Upper lobe of right lung (tissue), 1 donor: ENCODE measurements at regions not wholly inside any gene's neighbourhood (a gene's known extent, or its start where the extent isn't known, plus 50 kb on each side); places are given as distances from the start of the nearest gene placed in this dataset.
"Not testable (repeated sequence)": the region's sequence is repeated elsewhere in the genome, so short reads cannot be mapped to it uniquely, and the experiment has no call there.

ENCODE experiments used
- ATAC-seq: fragments of 200-7000 bp; cut with Tn5 transposase; one replicate; pipeline ENCODE4 v1.9.1; 2020; ENCODE audit warnings: mild to moderate bottlenecking, moderate library complexity
- DNase-seq: peaks from one replicate; pipeline ENCODE4 v3.0.0-alpha.2; 2020
- H3K27ac ChIP-seq: fragments of 200-600 bp; one replicate; pipeline ENCODE4 v1.8.0; 2022
- H3K27me3 ChIP-seq: fragments of 200-600 bp; one replicate; pipeline ENCODE4 v1.8.0; 2022; ENCODE audit warnings: mild to moderate bottlenecking
- H3K36me3 ChIP-seq: fragments of 200-600 bp; one replicate; pipeline ENCODE4 v1.8.0; 2022
- H3K4me1 ChIP-seq: fragments of 200-600 bp; one replicate; pipeline ENCODE4 v1.8.0; 2022
- H3K4me3 ChIP-seq: fragments of 200-600 bp; one replicate; pipeline ENCODE4 v1.8.0; 2022; ENCODE audit warnings: mild to moderate bottlenecking
- H3K9me3 ChIP-seq: fragments of 200-600 bp; one replicate; pipeline ENCODE4 v1.8.0; 2022
- intact Hi-C: fragments of 100-400 bp; cut with DNase I; formaldehyde crosslinking; loops from one replicate; pipeline ENCODE4 v1.11.0; 2022
- TF ChIP-seq, protein P1 (sequence below): fragments of 200-600 bp; IDR thresholded peaks from one replicate; pipeline ENCODE4 v1.8.0; 2022; ENCODE audit warnings: antibody characterized with exemption
- donor health status: DM: no; HTN: yes; CAD: no; lungs with severe emphysema.

DNA sequence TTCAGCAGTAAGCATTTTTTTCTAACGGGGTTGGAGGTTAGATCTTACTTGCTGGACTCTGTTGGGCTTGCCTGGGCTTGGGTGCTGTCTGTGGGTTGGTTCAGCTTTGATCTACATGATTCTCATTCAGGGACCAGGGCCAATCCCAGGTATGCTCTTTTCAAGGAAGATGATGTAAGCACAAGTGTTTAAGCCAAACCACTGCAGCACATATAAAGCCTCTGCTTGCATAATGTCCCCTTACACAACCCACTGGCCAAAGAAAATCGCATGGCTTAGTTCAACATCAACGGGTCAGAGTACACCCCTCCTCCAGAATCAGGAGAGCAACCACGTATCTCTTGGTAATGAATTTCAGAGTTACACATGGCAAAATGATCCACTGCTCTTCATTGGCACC is 83.9 kb downstream of the DNAJB9 start:
- H3K9me3 ChIP-seq, result no peaks in the 10 kb centered on the region
- intact Hi-C loops, result no loop called here
- no peak for DNase-seq
- ATAC-seq, result peak; percentile 60
- no peaks in the 10 kb centered on the region for H3K27me3 ChIP-seq
- TF ChIP-seq, protein P1, sequence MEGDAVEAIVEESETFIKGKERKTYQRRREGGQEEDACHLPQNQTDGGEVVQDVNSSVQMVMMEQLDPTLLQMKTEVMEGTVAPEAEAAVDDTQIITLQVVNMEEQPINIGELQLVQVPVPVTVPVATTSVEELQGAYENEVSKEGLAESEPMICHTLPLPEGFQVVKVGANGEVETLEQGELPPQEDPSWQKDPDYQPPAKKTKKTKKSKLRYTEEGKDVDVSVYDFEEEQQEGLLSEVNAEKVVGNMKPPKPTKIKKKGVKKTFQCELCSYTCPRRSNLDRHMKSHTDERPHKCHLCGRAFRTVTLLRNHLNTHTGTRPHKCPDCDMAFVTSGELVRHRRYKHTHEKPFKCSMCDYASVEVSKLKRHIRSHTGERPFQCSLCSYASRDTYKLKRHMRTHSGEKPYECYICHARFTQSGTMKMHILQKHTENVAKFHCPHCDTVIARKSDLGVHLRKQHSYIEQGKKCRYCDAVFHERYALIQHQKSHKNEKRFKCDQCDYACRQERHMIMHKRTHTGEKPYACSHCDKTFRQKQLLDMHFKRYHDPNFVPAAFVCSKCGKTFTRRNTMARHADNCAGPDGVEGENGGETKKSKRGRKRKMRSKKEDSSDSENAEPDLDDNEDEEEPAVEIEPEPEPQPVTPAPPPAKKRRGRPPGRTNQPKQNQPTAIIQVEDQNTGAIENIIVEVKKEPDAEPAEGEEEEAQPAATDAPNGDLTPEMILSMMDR, result no peak
- no peak overlapping the region for H3K4me3 ChIP-seq
- no peaks in the 10 kb centered on the region for H3K36me3 ChIP-seq
- no peak overlapping the region for H3K27ac ChIP-seq
- no peaks in the 10 kb centered on the region for H3K4me1 ChIP-seq

DNA sequence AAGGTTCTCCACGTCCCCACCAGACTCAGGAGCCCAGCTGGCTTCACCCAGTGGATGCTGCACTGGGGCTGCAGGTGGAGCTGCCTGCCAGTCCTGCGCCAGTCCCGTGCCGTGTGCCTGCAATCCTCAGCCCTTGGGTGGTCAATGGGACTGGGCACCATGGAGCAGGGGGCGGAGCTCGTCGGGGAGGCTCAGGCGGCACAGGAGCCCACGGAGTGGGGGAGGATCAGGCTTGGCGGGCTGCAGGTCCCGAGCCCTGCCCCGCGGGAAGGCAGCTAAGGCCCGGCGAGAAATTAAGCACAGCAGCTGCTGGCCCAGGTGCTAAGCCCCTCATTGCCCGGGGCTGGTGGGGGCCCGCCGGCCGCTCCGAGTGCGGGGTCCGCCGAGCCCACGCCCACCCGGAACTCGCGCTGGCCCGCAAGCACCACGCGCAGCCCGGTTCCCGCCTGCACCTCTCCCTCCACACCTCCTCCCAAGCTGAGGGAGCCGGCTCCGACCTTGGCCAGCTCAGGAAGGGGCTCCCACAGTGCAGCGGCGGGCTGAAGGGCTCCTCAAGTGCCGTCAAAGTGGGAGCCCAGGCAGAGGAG is 87.6 kb downstream of the DNAJB9 start:
- H3K27ac ChIP-seq, intact Hi-C loops, H3K27me3 ChIP-seq, ATAC-seq, H3K4me1 ChIP-seq, H3K9me3 ChIP-seq, H3K36me3 ChIP-seq, H3K4me3 ChIP-seq, DNase-seq: not testable (repeated sequence)

DNA sequence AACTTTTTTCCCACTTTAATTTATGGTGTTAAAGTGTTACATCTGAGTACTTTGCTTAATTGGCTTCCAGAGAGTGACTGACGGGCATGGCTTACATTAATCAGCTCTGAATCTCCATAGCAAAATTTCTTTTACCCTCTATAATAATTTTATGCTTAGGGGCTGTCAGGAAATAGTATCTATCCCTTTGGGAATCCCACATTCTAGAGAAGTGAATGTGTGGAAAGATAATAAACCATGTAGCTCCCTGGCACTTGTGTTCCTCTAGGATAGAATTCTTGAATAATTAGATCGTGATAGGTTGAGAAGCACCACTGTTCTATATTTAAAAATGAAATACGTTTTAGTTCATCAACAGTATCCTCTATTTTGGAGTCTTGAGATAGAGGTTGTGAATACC is 89.6 kb downstream of the DNAJB9 start:
- ATAC-seq, result no peak
- Histone ChIP-seq H3K4me1 (no peaks in the 10 kb centered on the region), H3K9me3 (no peaks in the 10 kb centered on the region), H3K36me3 (no peaks in the 10 kb centered on the region), H3K27ac (no peak overlapping the region), H3K27me3 (peaks cover 3% of the 10 kb centered on the region), H3K4me3 (no peak overlapping the region)
- DNase-seq, result no peak
- TF ChIP-seq, protein P1, result no peak
- intact Hi-C loops, result no loop called here

DNA sequence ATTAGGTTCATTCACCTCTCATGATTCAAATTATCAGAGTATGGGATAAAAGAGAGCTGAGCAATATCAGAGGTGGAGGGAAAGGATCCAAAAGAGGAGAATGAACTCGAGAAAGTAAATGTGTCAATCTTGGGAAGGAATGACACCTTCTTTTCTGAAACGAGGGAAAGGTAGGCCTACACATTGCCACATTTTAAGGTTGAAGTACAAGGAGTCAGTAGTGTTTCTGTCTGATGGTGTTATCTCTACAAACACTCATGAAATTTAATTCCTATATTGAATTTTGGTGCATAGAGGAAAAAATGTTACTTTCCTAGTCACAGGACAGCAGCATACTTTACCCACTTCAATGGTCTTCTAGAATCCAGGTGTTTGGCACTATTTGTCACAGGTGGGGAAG is 90.2 kb downstream of the DNAJB9 start:
- H3K27me3 ChIP-seq, result peaks cover 4% of the 10 kb centered on the region
- DNase-seq (no peak), ATAC-seq (no peak)
- H3K4me1 ChIP-seq, result no peaks in the 10 kb centered on the region
- no peak overlapping the region for H3K27ac ChIP-seq
- H3K9me3 ChIP-seq, result no peaks in the 10 kb centered on the region
- intact Hi-C loops, result no loop called here
- H3K36me3 ChIP-seq, result no peaks in the 10 kb centered on the region
- H3K4me3 ChIP-seq, result no peak overlapping the region
- TF ChIP-seq, protein P1, result no peak

DNA sequence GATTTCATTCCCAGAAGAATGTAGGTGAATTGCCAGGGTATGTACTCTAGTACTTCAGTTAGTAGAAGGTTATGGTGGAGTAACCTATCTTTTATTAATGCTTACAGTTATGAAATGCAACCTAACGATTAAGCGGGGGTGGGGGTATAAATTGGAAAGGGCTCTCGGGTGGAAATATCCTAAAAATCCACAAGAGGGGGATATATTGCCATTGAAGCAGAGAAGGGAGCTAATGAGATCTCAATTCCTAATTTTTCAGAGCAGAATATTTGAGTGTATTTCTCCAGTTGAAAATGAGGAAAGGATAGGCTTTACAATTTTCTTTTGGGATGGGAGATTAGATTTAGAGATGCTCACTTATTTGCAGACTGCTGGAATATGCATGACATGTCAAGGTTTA is 90.8 kb downstream of the DNAJB9 start:
- Histone ChIP-seq H3K27ac (no peak overlapping the region), H3K27me3 (peaks cover 4% of the 10 kb centered on the region), H3K4me1 (no peaks in the 10 kb centered on the region), H3K36me3 (no peaks in the 10 kb centered on the region), H3K4me3 (no peak overlapping the region), H3K9me3 (no peaks in the 10 kb centered on the region)
- no peak for DNase-seq
- TF ChIP-seq, protein P1, result peak; percentile 33
- no peak for ATAC-seq
- intact Hi-C loops, result no loop called here

DNA sequence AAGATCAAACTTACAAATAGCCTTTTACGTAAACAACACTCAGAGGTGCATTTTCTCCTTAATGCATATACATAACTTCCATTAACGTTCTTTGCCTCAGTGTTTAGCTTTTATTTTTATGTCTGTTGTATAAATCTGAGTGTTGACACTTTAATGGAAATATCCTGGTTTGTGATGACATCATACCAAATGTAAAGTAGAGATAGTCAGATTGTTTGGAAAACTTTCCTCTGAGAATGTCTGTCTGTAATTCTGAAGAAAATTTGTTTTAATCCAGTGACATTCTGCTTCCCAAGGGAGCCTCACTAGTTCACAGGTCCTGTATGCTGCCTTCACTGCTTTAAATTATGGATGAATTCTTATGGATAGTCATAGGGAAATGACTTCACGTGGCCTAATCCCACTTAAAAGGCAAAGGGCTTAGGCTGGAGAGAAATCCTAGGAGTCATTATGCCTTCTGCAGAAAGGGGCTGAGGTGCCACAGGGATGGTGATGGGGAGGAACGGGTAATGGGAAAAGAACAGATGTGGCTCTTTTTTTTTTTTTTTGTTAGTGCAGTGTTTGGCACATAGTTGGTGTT is 93.2 kb downstream of the DNAJB9 start:
- DNase-seq, result no peak
- Histone ChIP-seq H3K27me3 (peaks cover 4% of the 10 kb centered on the region), H3K27ac (no peak overlapping the region), H3K4me1 (no peaks in the 10 kb centered on the region), H3K36me3 (no peaks in the 10 kb centered on the region), H3K9me3 (no peaks in the 10 kb centered on the region), H3K4me3 (no peak overlapping the region)
- TF ChIP-seq, protein P1, result no peak
- no peak for ATAC-seq
- intact Hi-C loops, result no loop called here
